ENCODE measurements at regions not wholly inside any gene's neighbourhood (a gene's known extent, or its start where the extent isn't known, plus 50 kb on each side); places are given as distances from the start of the nearest gene placed in this dataset.

GRCh38 chr4:136927172-136927571 is 605.1 kb downstream of the PCDH18 start:
- no peaks in the 10 kb centered on the region for H3K4me1 ChIP-seq (ENCODE audit: control insufficient read depth, insufficient read depth, low read length)
- CTCF ChIA-PET, result no interaction called here
- intact Hi-C loops (cut with micrococcal nuclease; ENCODE audit: unreplicated experiment) (no loop called here), in situ Hi-C loops (cut with MboI) (no loop called here)
- no peaks in the 10 kb centered on the region for H3K79me2 ChIP-seq (ENCODE audit: control insufficient read depth, insufficient read depth, low read length)
- POLR2A ChIA-PET, result no interaction called here
- SMC1A ChIA-PET (ENCODE audit: uncharacterized antibody, unreplicated experiment), result no interaction called here
- no peak overlapping the region for H2AFZ ChIP-seq (ENCODE audit: control insufficient read depth, low read depth, low read length)
- H4K20me1 ChIP-seq (ENCODE audit: control insufficient read depth, insufficient read depth), result no peaks in the 10 kb centered on the region
- BruUV-seq (replicated peaks), result no TSS peak
- TF ChIP-seq ZNF687 (IDR thresholded peaks at IDR 0.05) (no peak), MTA2 (IDR thresholded peaks at IDR 0.05; ENCODE audit: low read depth) (no peak), JUND (IDR thresholded peaks at IDR 0.05; ENCODE audit: low read depth, low read length) (no peak)
- no peaks in the 10 kb centered on the region for H3K27me3 ChIP-seq (replicated peaks in 1 of 2; ENCODE audit: control insufficient read depth in 2 of 2, insufficient read depth in 2 of 2, low read length in 1 of 2)
- ATAC-seq (no peak), DNase-seq (ENCODE audit: low read depth, low spot score) (no peak), FAIRE-seq (no peak)
- H3K36me3 ChIP-seq (ENCODE audit: control insufficient read depth in 2 of 2, insufficient read depth in 2 of 2, low read length in 1 of 2), result no peaks in the 10 kb centered on the region
- H3K9ac ChIP-seq (ENCODE audit: control insufficient read depth, insufficient read depth, low read length), result no peak overlapping the region
- RAD21 ChIA-PET (ENCODE audit: unreplicated experiment), result no interaction called here
- no peak overlapping the region for H3K27ac ChIP-seq (ENCODE audit: control insufficient read depth, insufficient read depth)
- no peak overlapping the region for H3K4me3 ChIP-seq
- no peaks in the 10 kb centered on the region for H3K9me3 ChIP-seq (replicated peaks; ENCODE audit: control insufficient read depth, insufficient read depth, low read length)
- H3K4me2 ChIP-seq (ENCODE audit: control insufficient read depth, insufficient read depth), result no peak overlapping the region

GRCh38 chr4:136925203-136925602 is 607.1 kb downstream of the PCDH18 start:
- TF ChIP-seq SMAD5 (IDR thresholded peaks at IDR 0.05; ENCODE audit: low read depth) (no peak), ATF7 (IDR thresholded peaks at IDR 0.05; ENCODE audit: low read depth) (no peak)
- no peak for FAIRE-seq

More at GRCh38 chr4:136925203-136925602, 607.1 kb downstream of the PCDH18 start:
- no peaks in the 10 kb centered on the region for H3K79me2 ChIP-seq (ENCODE audit: control insufficient read depth, insufficient read depth, low read length)
- ChIA-PET CTCF (no interaction called here), POLR2A (interaction anchor here (0.7 kb wide), 1 partner anchor 255 kb away, joined by 3 read pairs; no protein-coding TSS in a partner anchor), SMC1A (ENCODE audit: uncharacterized antibody, unreplicated experiment) (interaction anchor here (1.0 kb wide), 1 partner anchor 9 kb away, joined by 3 read pairs; no protein-coding TSS in a partner anchor), RAD21 (ENCODE audit: unreplicated experiment) (interaction anchor here (0.6 kb wide), 1 partner anchor 636 kb away, joined by 3 read pairs; no protein-coding TSS in a partner anchor)
- DNase-seq (ENCODE audit: low read depth, low spot score) (no peak), ATAC-seq (no peak)
- in situ Hi-C loops (cut with MboI) (no loop called here), intact Hi-C loops (cut with micrococcal nuclease; ENCODE audit: unreplicated experiment) (no loop called here)
- no peaks in the 10 kb centered on the region for H3K27me3 ChIP-seq (replicated peaks in 1 of 2; ENCODE audit: control insufficient read depth in 2 of 2, insufficient read depth in 2 of 2, low read length in 1 of 2)
- H4K20me1 ChIP-seq (ENCODE audit: control insufficient read depth, insufficient read depth), result no peaks in the 10 kb centered on the region
- no peak overlapping the region for H3K27ac ChIP-seq (ENCODE audit: control insufficient read depth, insufficient read depth)
- no peak overlapping the region for H3K4me2 ChIP-seq (ENCODE audit: control insufficient read depth, insufficient read depth)
- no peaks in the 10 kb centered on the region for H3K9me3 ChIP-seq (replicated peaks; ENCODE audit: control insufficient read depth, insufficient read depth, low read length)
- H3K4me1 ChIP-seq (ENCODE audit: control insufficient read depth, insufficient read depth, low read length), result no peaks in the 10 kb centered on the region
- no peaks in the 10 kb centered on the region for H3K36me3 ChIP-seq (ENCODE audit: control insufficient read depth in 2 of 2, insufficient read depth in 2 of 2, low read length in 1 of 2)
- WGBS (ENCODE audit: insufficient coverage, insufficient replicate concordance, low lambda C conversion rate, missing lambda C conversion rate), result 50% methylated on average over 1 of the region's 1 CpG
- no peak overlapping the region for H3K9ac ChIP-seq (ENCODE audit: control insufficient read depth, insufficient read depth, low read length)
- BruUV-seq (replicated peaks), result no TSS peak
- no peak overlapping the region for H3K4me3 ChIP-seq
- H2AFZ ChIP-seq (ENCODE audit: control insufficient read depth, low read depth, low read length), result no peak overlapping the region
